ENCODE measurements at regions not wholly inside any gene's neighbourhood (a gene's known extent, or its start where the extent isn't known, plus 50 kb on each side); places are given as distances from the start of the nearest gene placed in this dataset.

DNA sequence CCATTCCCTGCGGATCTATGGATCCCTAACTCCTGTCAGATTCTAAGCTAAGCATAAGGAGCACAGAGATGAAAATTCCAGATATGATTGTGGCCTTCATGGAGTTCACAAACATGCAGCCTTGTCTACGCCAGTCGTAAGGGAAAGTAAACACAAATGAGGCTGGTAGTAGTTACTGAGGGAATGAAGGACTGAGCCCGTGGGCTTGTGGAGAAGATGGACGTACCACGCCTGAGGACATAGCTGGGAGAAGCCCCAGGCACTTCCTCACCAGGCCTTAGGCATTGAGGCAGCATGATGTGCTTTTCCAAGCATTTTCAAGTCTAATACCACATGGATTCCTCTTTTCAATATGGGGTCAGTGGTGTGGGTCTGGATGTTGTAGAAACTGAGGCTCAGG, 515.2 kb downstream of the BCL11B start:
- TF ChIP-seq EZH2 (IDR thresholded peaks at IDR 0.05; ENCODE audit: insufficient read depth, poor library complexity, severe bottlenecking) (no peak), EZH2phosphoT487 (IDR thresholded peaks at IDR 0.05; ENCODE audit: insufficient read depth, low read depth) (no peak)

All from GM23248 (cell line).